ENCODE measurements at regions not wholly inside any gene's neighbourhood (a gene's known extent, or its start where the extent isn't known, plus 50 kb on each side); places are given as distances from the start of the nearest gene placed in this dataset.

- ATAC-seq (no peak), DNase-seq (no peak)
- TF ChIP-seq, protein P1, sequence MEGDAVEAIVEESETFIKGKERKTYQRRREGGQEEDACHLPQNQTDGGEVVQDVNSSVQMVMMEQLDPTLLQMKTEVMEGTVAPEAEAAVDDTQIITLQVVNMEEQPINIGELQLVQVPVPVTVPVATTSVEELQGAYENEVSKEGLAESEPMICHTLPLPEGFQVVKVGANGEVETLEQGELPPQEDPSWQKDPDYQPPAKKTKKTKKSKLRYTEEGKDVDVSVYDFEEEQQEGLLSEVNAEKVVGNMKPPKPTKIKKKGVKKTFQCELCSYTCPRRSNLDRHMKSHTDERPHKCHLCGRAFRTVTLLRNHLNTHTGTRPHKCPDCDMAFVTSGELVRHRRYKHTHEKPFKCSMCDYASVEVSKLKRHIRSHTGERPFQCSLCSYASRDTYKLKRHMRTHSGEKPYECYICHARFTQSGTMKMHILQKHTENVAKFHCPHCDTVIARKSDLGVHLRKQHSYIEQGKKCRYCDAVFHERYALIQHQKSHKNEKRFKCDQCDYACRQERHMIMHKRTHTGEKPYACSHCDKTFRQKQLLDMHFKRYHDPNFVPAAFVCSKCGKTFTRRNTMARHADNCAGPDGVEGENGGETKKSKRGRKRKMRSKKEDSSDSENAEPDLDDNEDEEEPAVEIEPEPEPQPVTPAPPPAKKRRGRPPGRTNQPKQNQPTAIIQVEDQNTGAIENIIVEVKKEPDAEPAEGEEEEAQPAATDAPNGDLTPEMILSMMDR (IDR thresholded peaks at IDR 0.05) = no peak
- ChIA-PET CTCF (no interaction called here), POLR2A (no interaction called here)
- intact Hi-C loops (cut with micrococcal nuclease) = loop anchor here (10.0 kb wide), 1 partner anchor 200 kb away; no protein-coding TSS in a partner anchor
- Mint-ChIP-seq H3K4me1 (ENCODE audit: low read depth) (no peaks in the 10 kb centered on the region), H3K27me3 (peaks cover 8% of the 10 kb centered on the region), H3K27ac (no peak overlapping the region), H3K36me3 (ENCODE audit: low read depth) (no peaks in the 10 kb centered on the region), H3K9me3 (peaks cover 5% of the 10 kb centered on the region), H3K4me3 (no peak overlapping the region)
Observed at GRCh38 chr9:19554529-19554928, 145.7 kb downstream of the ACER2 start.

- Mint-ChIP-seq H3K36me3 (ENCODE audit: low read depth) (no peaks in the 10 kb centered on the region), H3K9me3 (peaks cover 5% of the 10 kb centered on the region), H3K27ac (no peak overlapping the region), H3K27me3 (peaks cover 11% of the 10 kb centered on the region), H3K4me3 (no peak overlapping the region), H3K4me1 (ENCODE audit: low read depth) (no peaks in the 10 kb centered on the region)
- ChIA-PET CTCF (no interaction called here), POLR2A (no interaction called here)
- TF ChIP-seq, protein P1 (IDR thresholded peaks at IDR 0.05) = no peak
- intact Hi-C loops (cut with micrococcal nuclease) = loop anchor here (10.0 kb wide), 1 partner anchor 201 kb away; no protein-coding TSS in a partner anchor
- ATAC-seq = no peak
- DNase-seq = no peak
Observed at GRCh38 chr9:19553441-19553840, 144.6 kb downstream of the ACER2 start.

DNA sequence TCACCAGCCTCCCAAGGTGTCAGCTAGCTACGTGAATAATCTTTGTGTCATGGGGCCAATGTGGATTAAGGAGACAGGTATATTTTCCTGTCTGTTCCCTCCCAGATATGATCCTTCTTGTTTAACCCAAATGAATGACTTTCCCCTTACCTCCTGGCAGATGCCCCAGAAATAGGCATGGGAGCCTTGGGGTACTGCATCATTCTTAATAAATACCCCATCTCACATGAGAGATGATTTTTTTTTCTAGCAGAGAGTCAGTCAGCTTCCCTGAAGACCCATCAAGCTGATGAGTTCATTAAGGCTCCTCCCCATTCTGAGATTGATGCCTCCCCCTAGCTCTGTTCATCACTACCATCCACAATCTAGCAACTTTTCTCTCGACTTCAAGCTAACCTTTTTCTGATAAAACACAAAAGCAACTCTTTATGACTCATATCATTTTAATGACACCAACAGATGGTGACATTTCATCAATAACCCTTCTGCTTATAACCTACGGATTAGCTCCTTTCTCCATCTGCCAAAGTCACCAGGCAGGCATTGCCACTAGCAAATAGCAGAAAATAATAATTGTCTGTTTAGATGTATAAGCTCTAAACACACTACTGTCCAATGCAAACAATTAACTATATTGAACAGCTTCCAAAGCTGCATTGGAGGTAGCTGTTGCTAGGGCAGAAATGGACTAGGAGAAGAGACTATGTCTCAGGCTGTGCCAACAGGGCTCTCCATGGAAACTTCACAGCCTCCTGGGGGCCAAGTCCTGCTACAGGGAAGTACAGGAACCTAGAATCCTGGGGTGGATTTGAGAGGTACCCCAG, 143.7 kb downstream of the ACER2 start:
- peaks cover 11% of the 10 kb centered on the region for H3K27me3 Mint-ChIP-seq
- intact Hi-C loops (cut with micrococcal nuclease) = loop anchor here (10.0 kb wide), 1 partner anchor 202 kb away; no protein-coding TSS in a partner anchor
- ATAC-seq (no peak), DNase-seq (no peak)
- ChIA-PET CTCF (interaction anchor here (0.7 kb wide), 1 partner anchor 34 kb away, joined by 3 read pairs; no protein-coding TSS in a partner anchor), POLR2A (no interaction called here)
- no peaks in the 10 kb centered on the region for H3K4me1 Mint-ChIP-seq (ENCODE audit: low read depth)
- H3K36me3 Mint-ChIP-seq (ENCODE audit: low read depth) = no peaks in the 10 kb centered on the region
- H3K4me3 Mint-ChIP-seq = no peak overlapping the region
- peaks cover 2% of the 10 kb centered on the region for H3K9me3 Mint-ChIP-seq
- no peak overlapping the region for H3K27ac Mint-ChIP-seq
- TF ChIP-seq, protein P1 (IDR thresholded peaks at IDR 0.05) = no peak

- intact Hi-C loops (cut with micrococcal nuclease) = loop anchor here (10.0 kb wide), 1 partner anchor 203 kb away; no protein-coding TSS in a partner anchor
- Mint-ChIP-seq H3K4me3 (no peak overlapping the region), H3K36me3 (ENCODE audit: low read depth) (no peaks in the 10 kb centered on the region), H3K27ac (no peak overlapping the region), H3K4me1 (ENCODE audit: low read depth) (no peaks in the 10 kb centered on the region), H3K27me3 (peaks cover 11% of the 10 kb centered on the region), H3K9me3 (no peaks in the 10 kb centered on the region)
- POLR2A ChIA-PET = no interaction called here
- TF ChIP-seq, protein P1 (IDR thresholded peaks at IDR 0.05) = no peak
- DNase-seq (peak; percentile 7), ATAC-seq (no peak)
- CTCF ChIA-PET = no interaction called here
Observed at GRCh38 chr9:19551124-19551929, 142.5 kb downstream of the ACER2 start.
